ENCODE measurements at regions not wholly inside any gene's neighbourhood (a gene's known extent, or its start where the extent isn't known, plus 50 kb on each side); places are given as distances from the start of the nearest gene placed in this dataset.

DNA sequence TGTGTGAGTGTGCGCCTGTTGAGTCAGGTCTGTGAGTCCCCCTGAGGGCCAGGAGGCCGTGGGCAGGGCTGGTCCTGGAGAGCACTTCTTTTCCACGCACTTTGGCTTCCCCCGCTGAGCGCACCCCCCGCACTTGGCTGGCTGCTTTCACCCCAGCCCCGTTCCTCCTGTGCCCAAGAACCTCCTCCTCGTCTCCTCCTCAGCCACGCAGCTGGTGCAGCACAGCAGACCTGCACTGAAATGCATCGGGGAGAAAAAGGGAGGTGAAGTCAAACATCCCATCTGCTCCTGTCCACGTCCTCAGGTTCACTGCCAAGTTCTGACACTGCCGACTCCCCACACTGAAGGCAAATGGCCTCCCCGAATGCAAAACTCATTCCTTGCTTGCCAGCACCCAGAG is 362.7 kb upstream of the SFSWAP start:
- DNase-seq (no peak), ATAC-seq (no peak)
- Histone ChIP-seq H3K4me1 (no peaks in the 10 kb centered on the region), H3K27ac (no peak overlapping the region), H3K36me3 (no peaks in the 10 kb centered on the region), H3K4me3 (no peak overlapping the region), H3K27me3 (peaks cover 0 to 30% (median 16%) of the 10 kb centered on the region in 7 donors), H3K9me3 (peaks cover 0 to 4% (median 0%) of the 10 kb centered on the region in 11 donors)
- TF ChIP-seq, protein P1, sequence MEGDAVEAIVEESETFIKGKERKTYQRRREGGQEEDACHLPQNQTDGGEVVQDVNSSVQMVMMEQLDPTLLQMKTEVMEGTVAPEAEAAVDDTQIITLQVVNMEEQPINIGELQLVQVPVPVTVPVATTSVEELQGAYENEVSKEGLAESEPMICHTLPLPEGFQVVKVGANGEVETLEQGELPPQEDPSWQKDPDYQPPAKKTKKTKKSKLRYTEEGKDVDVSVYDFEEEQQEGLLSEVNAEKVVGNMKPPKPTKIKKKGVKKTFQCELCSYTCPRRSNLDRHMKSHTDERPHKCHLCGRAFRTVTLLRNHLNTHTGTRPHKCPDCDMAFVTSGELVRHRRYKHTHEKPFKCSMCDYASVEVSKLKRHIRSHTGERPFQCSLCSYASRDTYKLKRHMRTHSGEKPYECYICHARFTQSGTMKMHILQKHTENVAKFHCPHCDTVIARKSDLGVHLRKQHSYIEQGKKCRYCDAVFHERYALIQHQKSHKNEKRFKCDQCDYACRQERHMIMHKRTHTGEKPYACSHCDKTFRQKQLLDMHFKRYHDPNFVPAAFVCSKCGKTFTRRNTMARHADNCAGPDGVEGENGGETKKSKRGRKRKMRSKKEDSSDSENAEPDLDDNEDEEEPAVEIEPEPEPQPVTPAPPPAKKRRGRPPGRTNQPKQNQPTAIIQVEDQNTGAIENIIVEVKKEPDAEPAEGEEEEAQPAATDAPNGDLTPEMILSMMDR (IDR thresholded peaks at IDR 0.05): no peak
- 37% methylated on average over 13 of the region's 13 CpGs for WGBS, 2 donors
- intact Hi-C loops (cut with DNase I): loop anchor here in 3 of 10 donors (5.0 kb wide), 2 partner anchors 106 to 274 kb away; no protein-coding TSS in a partner anchor

DNA sequence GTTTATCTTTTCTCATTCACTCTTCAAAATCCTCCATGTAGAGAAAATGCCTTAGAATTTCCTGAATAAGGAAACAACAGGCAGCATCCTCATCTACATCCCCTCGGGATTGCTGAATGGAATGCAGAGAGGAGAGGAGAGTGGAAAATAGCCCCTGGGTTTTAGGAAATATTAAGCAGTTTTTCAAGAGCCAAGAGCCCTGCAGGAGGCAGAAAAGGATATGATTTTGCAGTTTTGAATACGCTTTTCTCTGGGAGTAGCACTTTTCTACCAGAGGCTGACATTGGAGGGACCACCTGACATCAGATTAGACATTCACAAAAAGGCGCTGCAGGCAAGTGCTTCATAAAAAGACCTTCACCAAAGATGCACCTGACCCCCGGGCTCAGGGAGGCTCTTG is 362.2 kb upstream of the SFSWAP start:
- no peak for ATAC-seq
- no peak overlapping the region for H3K27ac ChIP-seq
- intact Hi-C loops (cut with DNase I): loop anchor here in 3 of 10 donors (5.0 kb wide), 2 partner anchors 106 to 274 kb away; no protein-coding TSS in a partner anchor
- WGBS, 2 donors: 42% methylated on average over 4 of the region's 4 CpGs
- no peak overlapping the region for H3K4me3 ChIP-seq
- no peaks in the 10 kb centered on the region for H3K36me3 ChIP-seq
- H3K27me3 ChIP-seq: peaks cover 0 to 35% (median 20%) of the 10 kb centered on the region in 7 donors
- H3K4me1 ChIP-seq: no peaks in the 10 kb centered on the region
- DNase-seq: no peak
- H3K9me3 ChIP-seq: peaks cover 0 to 4% (median 0%) of the 10 kb centered on the region in 11 donors
- TF ChIP-seq, protein P1 (IDR thresholded peaks at IDR 0.05): no peak

DNA sequence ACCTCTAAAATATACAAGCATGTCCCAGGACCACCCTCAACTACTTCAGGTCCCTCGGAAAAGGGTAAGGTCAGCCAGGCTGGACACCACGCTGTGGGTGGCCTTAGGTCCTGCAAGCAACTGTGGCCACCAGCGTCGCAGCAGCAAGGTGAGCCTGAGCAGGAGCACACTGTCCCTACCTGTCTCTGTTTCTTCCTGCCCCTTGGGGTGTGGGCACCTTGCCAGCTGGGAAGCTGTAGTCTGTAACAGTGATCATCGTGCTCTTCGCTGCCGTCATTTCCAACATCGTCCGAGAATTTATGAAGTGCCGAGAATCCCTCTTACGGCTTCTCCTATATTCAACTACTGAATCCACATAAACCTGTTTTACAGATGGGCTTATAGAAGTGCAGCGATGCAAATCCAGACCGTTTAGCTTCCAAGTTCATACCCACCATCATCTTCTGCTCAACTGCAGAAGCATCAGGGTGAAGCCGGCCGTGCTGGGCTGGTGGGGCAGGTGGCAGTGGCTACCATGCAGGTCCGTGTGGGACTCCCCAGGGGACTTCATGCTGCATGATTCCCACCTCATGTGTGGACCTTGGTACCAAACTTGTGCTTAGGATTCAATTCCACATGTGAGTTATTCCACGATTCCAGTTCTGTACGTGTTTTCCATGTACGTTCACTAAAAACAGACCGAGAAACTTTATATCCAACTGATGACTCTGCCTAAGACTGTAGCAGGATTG is 361.3 kb upstream of the SFSWAP start:
- H3K4me1 ChIP-seq: no peaks in the 10 kb centered on the region
- no peak overlapping the region for H3K4me3 ChIP-seq
- ATAC-seq (no peak), DNase-seq (no peak)
- peaks cover 0 to 4% (median 0%) of the 10 kb centered on the region in 11 donors for H3K9me3 ChIP-seq
- no peak overlapping the region for H3K27ac ChIP-seq
- TF ChIP-seq, protein P1 (IDR thresholded peaks at IDR 0.05): no peak
- WGBS, 2 donors: 81 to 85% methylated on average over 20 of the region's 20 CpGs
- intact Hi-C loops (cut with DNase I): loop anchor here in 3 of 10 donors (5.0 kb wide), 2 partner anchors 107 to 273 kb away; no protein-coding TSS in a partner anchor
- no peaks in the 10 kb centered on the region for H3K36me3 ChIP-seq
- peaks cover 0 to 39% (median 24%) of the 10 kb centered on the region in 7 donors for H3K27me3 ChIP-seq

DNA sequence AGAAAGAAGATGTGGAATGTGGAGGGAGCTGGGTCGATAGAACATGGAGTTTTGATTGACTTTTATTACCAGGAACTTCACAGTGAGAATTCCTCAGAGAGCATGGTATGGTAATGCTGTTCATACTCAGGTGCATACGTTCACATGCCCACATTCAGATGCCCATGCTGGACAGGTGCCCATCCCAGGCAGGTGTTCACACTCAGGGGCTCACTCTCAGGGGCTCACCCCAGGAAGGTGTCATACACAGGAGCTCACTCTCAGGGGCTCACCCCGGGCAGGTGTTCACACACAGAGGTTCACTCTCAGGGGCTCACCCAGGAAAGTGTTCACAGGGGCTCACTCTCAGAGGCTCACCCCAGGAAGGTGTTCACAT is 360.0 kb upstream of the SFSWAP start:
- Histone ChIP-seq H3K9me3 (peaks cover 0 to 4% (median 0%) of the 10 kb centered on the region in 11 donors), H3K4me3 (no peak overlapping the region), H3K27ac (no peak overlapping the region), H3K4me1 (no peaks in the 10 kb centered on the region), H3K27me3 (peaks cover 0 to 32% (median 27%) of the 10 kb centered on the region in 7 donors), H3K36me3 (no peaks in the 10 kb centered on the region)
- 77 to 82% methylated on average over 3 of the region's 3 CpGs for WGBS, 2 donors
- intact Hi-C loops (cut with DNase I): no loop called here
- no peak for ATAC-seq
- TF ChIP-seq, protein P1 (IDR thresholded peaks at IDR 0.05): no peak
- no peak for DNase-seq
